Lower leg skin (tissue), 3 donors: ENCODE measurements at regions not wholly inside any gene's neighbourhood (a gene's known extent, or its start where the extent isn't known, plus 50 kb on each side); places are given as distances from the start of the nearest gene placed in this dataset.

Experiments
- CTCF ChIP-seq, 3 donors: fragments of 450-650 bp; IDR thresholded peaks; one replicate each; pipeline ENCODE4 v1.5.1; 2016; ENCODE audit warnings: antibody characterized with exemption in 3 of 3, mild to moderate bottlenecking in 3 of 3, moderate library complexity in 2 of 3
- POLR2A ChIP-seq, 2 donors: fragments of 450-650 bp; IDR thresholded peaks; one replicate each; pipeline ENCODE4 v1.6.1; 2016 to 2017; ENCODE audit warnings: antibody characterized with exemption in 2 of 2, mild to moderate bottlenecking in 1 of 2, moderate library complexity in 1 of 2

GRCh38 chr13:84845907-84846619, 953.2 kb downstream of the SLITRK6 start:
- no peak for TF ChIP-seq CTCF (IDR thresholded peaks at IDR 0.05)
- TF ChIP-seq POLR2A (IDR thresholded peaks at IDR 0.05) = no peak
